OCI-M1 (cell line): ENCODE measurements at regions not wholly inside any gene's neighbourhood (a gene's known extent, or its start where the extent isn't known, plus 50 kb on each side); places are given as distances from the start of the nearest gene placed in this dataset.
A peak's percentile ranks its signal among the peaks of the same experiment; 100 is the strongest.

Source experiments
- DNase-seq: peaks from one replicate; lab custom pipeline; 2025; lab: John Stamatoyannopoulos, UW

DNA sequence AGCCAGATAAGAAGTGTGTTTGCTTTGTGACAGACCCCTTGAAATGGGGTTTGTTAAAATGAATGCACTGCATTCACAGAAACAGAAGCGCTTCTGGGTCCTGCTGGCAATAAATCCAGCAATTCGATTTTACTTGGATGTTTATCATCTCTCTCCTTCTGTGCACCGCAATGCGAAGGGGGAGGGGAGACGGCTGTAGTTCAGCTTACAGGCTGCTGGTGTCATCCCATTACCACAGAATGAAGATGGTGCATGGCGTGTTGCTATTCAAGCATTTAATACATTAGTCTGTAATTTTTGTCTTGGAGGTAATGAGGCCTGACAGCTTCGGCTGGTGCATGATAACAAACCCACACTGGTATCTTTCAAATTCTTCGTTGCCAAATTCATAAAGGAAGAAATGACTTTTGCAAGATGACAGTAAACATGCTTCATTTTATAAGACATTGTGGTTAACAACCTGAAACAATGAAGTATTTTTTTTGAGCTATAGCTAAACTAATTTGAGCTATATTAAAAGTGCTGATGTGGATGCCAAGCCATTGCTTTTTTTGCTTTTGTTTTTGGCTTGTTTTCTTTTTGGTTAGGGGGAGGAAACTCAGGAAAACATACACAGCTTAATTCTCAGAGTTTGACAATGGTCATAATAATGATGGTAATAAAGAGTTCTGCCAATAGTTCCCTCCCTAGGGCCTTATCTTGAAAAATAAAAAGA is 418.3 kb downstream of the OTOL1 start:
- DNase-seq, result peak; percentile 93

DNA sequence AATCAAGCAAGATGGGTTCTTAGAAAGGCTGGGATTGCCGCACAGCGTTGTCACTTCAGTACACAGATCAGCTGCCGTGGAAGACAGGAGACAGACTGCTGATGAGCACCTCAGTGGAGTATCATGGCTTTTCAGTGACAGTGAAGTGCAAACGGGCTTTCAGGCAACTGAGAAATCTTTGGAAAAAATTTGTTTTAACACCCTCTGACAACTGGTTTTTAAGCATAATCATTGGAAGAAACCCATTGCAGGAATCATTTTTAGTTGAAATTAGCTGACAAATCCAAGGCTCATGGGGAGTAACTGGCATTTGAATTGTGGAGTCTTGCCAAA is 418.8 kb downstream of the OTOL1 start:
- DNase-seq, result peak; percentile 67

DNA sequence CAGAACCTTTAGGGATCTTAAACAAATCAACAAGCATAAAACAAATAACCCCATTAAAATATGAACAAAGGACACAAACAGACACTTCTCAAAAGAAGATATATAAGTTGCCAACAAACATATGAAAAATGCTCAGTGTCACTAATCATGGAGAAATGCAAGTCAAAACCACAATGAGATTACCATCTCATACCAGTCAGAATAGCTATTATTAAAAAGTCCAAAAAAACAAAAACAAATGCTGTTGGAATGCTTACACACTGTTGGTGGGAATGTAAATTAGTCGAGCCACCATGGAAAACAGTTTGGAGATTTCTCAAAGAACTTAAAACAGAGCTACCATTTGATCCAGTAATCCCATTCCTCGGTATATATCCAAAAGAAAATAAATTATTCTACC is 423.6 kb downstream of the OTOL1 start:
- no peak for DNase-seq

DNA sequence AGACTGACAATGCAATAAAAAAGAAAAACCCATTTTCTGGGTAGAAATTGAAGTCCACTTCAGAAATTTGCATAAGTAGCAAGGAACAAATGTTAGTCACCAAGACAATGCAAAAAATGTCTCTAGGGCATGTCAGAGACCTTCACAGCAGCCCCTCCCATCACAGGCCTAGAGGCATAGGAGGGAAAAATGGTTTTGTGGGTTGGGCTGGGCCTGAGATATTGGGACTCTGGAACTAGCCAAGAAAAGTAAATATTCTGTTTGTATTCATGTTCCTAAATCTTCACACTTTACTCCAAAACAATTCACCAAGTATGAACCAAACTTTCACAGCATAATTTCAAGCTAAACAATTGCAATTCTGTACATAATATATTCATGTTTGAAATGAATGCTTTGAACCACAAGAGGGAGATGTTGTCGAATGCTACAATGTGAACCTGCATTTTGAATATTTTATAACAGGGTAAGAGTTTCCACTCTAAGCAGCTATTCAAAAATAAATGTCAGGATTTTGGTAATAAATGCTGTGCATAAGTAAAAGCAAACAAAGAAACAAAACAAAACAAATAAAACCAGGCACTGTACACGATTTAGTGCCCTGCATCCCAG is 429.2 kb downstream of the OTOL1 start:
- peak; percentile 31 for DNase-seq

DNA sequence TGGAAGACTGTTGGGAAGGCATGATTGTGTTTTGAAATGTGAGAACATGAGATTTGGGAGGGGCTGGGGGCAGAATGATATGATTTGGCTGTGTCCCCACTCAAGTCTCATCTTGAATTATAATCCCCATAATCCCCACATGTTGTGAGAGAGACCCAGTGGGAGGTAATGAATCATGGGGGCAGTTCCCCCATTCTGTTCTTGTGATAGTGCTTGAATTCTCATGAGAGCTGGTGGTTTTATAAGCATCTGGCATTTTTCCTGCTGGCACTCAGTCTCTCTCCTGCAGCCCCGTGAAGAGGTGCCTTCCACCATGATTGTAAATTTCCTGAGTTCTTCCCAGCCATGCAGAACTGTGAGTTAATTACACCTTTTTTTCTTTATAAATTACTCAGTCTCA is 430.5 kb downstream of the OTOL1 start:
- no peak for DNase-seq

DNA sequence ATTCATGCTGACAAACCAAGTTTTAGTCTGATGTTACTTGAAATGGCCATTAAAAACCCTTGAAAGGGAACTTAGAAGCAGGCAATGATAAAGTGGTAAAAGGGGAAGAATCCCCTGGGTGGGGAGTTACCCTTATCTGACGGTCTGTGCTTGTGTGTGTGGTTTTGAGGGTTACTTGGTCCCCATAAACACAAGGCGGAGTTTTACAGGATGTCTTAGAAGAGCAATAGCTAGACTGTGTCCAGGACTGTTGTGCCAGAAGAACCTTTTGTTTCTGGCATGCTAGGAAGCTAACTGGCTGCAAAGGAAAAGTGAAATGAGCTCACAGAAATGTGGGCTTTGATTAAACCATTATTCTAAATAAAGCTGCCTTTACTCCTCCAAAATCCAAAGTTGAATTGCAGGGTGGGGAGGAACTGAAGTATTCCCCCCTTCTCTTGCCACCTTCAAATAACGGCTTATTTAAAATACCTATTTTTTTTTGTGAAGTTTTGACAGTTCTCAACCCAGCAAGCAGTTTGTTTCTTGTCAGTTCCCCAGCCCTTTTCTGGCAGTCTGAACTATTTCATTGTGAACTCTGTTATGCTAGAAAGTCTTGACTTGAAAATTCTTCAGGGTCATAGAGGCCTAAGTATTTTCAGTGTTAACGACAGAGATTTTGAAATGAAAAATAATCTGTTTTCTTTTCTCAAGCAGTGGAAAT is 443.5 kb downstream of the OTOL1 start:
- DNase-seq, result peak; percentile 94

DNA sequence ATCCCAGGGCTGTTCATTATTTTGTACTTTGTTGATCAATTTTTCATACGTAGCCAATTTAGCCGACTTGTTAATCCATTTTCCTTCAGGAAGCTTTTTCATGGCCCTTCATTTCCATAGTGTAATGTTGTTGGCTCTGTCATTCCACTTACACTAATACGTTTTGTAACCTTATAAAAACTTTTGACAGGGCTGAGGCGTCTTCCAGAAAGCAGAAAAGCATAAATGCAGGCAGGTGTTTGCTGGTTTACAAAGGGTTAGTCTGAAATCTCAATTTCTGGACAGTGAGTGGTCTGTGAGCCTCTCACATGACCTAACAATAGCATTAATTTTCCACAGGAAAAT is 444.0 kb downstream of the OTOL1 start:
- DNase-seq, result no peak

DNA sequence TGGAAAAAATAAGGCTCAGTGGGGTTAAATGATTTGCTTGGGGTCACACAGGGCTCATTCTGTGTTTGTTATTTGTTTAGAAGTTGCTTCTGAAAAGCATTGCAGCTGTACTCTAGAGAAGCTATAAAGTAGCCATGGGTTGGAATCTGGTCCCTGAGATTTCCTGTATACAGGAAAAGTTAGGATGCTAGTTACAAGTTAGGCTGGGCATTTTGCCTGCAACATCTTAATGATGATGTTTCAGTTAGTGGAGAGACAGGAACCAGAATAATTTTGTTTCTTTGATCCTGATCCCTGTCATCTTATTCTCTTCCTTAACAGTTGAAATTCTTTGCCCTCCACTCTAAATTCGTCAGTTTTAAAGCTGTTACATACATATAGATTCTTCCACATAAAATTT is 445.3 kb downstream of the OTOL1 start:
- DNase-seq, result no peak

DNA sequence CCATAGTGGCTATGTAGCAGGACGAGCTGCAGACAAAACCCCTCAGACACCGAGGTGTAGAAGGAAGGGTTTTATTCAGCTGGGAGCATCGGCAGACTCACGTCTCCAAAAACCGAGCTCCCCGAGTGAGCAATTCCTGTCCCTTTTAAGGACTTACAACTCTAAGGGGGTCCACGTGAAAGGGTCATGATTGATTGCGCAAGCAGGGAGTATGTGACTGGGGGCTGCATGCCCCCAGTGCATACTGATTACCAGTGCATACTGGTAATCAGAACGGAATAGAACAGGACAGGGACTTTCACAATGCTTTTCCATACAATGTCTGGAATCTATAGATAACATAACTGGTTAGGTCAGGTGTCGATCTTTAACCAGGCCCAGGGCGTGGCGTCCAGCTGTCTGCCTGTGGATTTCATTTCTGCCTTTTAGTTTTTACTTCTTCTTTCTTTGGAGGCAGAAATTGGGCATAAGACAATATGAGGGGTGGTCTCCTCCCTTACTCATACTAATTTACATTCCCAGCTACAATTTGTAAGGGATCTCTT is 447.3 kb downstream of the OTOL1 start:
- peak; percentile 86 for DNase-seq

DNA sequence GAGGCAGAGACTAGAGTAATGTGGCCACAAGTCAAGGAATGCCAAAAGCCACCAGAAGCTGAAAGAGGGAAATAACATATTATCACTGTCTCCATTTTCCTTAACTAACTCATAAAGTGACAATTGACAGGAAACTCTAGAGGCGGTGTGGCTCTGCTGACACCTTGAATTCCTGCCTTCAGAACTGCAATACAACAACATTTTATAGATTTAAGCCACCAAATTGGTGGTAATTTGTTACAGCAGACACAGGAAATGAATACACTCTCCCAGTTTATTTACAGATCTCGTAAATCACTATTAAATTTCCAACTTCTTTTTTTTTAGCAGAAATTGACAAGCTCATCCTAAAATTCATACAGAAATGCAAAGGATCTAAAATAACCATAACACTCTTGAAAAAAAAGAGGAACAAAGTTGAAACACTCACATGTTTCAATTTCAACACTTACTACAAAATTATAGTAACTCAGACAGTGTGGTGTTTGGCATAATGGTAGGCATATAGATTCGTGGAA is 449.9 kb downstream of the OTOL1 start:
- peak; percentile 43 for DNase-seq

DNA sequence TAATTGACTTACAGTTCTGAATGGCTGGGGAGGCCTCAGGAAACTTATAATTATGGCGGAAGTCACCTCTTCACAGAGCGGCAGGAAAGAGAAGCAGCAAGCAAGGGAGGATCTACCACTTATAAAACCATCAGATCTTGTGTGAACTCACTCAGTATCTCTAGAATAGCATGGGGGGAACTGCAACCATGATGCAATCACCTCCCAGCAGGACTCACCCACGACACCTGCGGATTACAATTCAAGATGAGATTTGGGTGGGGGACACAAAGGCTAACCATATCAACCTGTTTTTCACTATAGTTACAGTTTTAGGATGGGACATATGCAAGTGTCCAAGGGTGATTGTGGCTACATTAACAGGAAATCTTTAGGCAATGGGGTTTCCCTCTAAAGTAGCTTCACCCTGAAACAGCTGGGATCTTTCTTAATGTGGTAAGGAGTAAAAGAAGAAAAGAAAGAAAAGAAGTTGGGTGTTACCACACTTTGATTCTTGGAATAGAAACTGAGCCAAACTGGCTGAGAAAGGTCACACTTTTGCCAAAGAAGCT is 453.8 kb downstream of the OTOL1 start:
- DNase-seq, result no peak

DNA sequence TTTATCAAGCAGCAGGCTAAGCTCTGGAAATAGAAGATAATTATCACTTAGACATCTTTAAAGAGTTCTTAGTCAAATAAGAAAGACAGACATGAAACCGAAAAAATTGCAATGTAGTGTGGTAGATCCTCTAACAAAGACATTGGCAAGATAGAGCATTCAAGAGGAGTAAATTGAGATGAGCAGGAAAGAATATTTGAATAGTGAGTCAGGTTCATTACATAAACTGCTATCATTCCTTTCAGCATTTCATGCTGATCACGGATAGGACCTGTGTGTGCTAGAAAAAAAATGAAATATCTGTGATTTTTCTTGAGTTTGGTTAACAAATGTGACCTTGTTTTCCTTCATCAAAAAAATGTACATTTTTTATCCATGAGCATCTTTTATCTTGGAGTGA is 460.9 kb downstream of the OTOL1 start:
- no peak for DNase-seq

DNA sequence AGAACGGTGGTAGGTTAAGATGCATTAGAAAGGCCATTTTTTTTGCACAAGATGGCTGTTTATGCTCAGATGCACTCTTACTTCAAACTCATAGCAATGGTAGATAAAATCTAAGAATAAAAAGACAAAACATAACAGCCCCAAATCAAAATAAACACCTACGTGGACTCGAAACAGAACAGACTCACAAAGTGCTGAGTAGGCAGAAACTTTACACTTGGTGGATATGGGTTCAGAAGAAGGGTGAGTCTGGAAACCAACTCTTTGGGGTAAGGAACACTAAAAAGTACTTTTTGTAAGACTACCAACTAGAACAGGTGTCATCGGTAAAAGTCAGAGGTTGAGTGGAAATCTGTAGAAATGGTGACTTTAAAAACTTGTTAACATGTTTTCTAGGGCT is 468.2 kb downstream of the OTOL1 start:
- no peak for DNase-seq

DNA sequence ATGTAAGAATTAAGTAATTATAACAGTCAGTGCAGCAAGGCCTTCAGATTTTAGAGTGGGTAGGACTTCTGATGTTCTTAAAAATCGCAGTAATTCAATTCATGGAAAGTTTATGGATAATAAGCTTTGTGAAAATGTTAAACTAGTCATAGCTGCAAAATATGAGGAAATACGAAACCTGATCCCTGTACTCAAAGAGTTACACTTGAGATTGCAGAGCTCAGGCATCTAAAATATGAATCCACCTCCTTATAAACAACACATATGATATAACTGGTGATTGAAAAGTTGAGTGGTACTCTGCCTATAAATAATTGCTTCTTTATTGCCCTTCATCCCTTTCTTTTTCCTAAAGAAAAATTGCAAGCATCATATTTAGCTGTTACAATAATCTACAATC is 473.3 kb downstream of the OTOL1 start:
- peak; percentile 24 for DNase-seq

DNA sequence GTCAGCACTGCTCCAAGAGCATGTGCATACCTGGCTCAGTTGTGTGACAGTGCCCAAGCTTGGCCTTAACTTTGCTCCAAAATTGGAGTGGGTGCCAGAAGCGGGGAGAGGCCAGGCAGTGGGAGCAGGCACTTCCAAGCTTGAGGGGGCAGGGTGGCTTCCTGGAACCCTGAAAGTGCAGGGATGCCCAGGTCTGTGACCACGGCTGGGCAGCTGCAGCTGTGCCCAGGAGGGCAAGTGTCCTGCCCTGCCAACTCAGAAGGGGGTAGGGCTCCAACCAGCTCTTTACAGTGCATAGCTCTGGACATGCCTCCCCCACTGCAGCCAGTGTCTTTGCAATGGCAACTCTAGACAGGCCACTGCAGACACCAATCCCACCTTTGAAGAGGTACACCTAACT is 478.6 kb downstream of the OTOL1 start:
- no peak for DNase-seq

DNA sequence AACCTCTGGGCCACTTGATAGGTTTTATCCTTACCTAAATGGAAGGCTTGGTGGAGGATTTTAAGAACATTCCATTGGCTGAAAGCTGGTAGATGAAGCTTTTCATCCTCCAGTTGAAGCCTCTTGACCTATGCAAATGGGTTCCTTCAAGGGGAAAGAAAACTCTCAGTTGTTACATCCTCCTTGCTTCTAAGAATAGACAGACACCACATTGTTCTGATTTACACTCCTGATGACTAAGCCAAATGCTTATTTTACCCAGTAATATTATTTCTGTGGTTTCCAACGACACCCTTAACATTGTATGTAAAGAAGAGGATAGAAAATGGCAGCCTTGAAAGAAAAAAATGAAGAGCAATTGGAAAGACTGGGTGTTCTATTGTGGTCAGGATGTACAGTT is 480.5 kb downstream of the OTOL1 start:
- DNase-seq, result no peak

DNA sequence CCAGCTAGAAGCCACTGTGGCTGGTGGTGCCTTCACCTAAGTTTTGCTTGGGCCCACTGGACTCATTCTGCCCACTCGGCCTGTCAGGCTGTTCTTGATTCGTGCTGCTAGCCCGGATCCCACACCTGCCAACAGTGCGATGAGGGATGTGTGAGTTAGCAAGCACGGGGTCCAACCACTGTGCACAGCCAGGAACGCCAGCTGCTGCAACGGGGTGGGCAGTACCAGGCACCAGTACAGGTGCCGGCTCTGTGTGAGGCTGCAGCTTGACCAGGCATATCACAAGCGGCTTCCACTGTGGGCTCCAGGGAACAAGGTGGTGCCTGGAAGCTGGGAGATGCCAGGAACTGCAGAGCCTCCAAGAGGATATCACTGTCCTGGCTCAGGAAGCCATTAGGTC is 481.2 kb downstream of the OTOL1 start:
- DNase-seq, result no peak

DNA sequence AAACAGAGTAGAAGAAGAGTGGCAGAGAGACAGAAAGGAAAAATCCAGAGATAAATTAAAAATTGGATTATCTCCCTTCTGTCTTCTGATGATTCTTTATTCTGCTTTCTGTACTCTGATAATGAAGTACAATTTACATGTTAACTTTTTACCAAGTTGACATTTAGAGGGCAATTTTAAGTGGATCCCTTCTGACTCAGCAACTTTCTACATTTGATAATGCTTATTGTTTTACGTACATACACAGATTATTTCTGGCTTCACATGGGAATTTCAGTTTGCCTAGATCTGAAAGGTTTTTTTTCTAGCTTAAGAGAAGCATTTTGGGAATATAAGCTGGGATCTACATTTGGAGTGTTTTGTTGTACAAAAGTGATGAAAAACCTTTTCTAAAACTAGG is 491.3 kb downstream of the OTOL1 start:
- peak; percentile 44 for DNase-seq

DNA sequence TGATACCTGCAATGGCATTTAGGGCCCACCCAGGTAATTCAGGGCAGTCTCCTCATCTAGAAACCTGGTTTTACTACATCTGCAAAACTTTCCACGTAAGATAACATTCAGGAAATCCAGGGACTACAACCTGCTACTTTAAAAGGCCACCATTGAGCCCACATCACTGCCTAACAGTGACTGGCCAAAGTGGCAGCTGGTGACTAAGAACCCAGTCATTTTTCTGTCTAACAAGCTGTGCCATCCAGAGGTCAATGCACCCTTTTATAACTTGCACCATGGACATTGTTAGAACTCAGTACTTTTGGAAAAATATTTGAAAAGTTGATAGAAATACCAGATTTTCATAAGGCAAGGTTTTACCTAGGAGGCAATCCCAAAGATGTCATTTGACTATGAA is 492.4 kb downstream of the OTOL1 start:
- no peak for DNase-seq

DNA sequence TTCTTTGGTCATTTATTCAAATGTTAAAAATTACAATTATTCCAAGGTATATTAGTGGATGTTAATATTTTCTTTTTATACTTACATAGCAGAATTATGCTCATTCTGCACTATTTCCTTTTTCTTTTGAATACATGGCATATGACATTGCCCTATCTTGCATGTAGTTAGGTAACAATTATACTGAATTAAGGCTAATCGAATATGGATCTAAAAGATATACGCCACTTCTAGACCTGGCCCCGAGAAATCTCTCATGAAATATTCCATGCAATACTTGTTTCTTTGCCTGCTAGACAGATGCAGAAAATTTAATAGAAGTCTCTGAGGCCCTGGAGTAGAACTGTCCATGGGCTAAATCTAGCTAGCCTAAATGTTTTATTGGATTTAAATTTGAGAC is 493.4 kb downstream of the OTOL1 start:
- DNase-seq, result no peak

DNA sequence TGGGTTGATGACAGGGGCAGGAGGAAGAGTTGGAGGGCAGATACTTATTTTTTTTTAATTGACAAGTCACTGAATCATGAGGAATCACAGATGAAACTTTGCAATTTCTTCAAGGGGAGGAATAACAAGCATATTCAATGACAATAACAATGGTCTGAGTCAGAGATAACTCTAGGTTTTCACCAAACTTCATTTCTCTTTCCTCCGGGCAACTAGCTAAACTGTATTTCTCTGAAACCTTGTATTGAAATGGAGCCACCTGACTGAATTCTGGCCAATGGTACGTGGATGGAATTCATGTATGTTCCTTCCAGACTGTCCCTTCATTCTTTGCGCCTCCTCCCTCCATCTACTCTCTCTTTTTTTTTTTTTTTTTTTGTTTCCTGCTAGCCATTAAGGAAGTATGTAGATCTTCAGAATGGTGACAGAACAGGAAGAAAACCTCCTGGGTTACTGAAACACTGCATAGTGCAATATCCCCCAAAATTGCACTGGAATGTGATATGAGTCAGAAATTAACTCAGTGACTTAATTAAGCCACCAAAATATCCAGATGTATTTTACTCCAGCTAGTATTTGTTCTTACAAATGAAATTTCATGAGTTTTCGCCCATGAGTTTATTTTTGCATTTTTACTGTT is 495.4 kb downstream of the OTOL1 start:
- peak; percentile 13 for DNase-seq

DNA sequence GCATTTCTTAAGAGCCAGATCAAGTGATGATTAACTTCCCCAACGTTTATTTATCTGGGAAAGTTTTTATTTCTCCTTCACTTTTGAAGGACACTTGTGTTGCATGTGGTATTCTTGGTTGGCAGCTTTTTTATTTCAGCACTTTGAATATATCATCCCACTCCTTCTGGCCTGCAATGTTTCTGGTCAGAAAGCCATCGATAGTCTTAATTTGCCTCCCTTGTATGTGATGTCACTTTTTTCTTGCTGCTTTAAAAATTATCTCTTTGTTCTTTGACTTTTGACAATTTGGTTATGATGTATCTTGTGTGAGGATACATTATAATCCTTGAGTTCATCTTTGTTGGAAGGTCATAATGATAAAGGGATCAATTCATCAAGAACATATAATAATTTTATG is 503.2 kb downstream of the OTOL1 start:
- DNase-seq, result no peak
